GM12873 (cell line): ENCODE measurements at regions not wholly inside any gene's neighbourhood (a gene's known extent, or its start where the extent isn't known, plus 50 kb on each side); places are given as distances from the start of the nearest gene placed in this dataset.

Source experiments
- CTCF ChIP-seq: IDR thresholded peaks from 2 replicates; pipeline ENCODE4 v1.5.1; 2012; ENCODE audit warnings: low read depth, mild to moderate bottlenecking, moderate library complexity, low read length, control low read depth; ENCODE audit not compliant: insufficient read depth; ENCODE audit errors: missing control alignments

- TF ChIP-seq CTCF, result no peak
These were observed 263.9 kb upstream of the JARID2 start for GRCh38 chr6:14981960-14982359.

- TF ChIP-seq CTCF, result no peak
These were observed 262.0 kb upstream of the JARID2 start for GRCh38 chr6:14983599-14984518.

- no peak for TF ChIP-seq CTCF
These were observed 261.4 kb upstream of the JARID2 start for GRCh38 chr6:14984519-14984853.

- no peak for TF ChIP-seq CTCF
These were observed 260.5 kb upstream of the JARID2 start for GRCh38 chr6:14985366-14985765.

GRCh38 chr6:14986370-14986769, 259.5 kb upstream of the JARID2 start:
- no peak for TF ChIP-seq CTCF

- TF ChIP-seq CTCF, result no peak
These were observed 258.4 kb upstream of the JARID2 start for GRCh38 chr6:14987490-14987889.

GRCh38 chr6:14992382-14992781, 253.5 kb upstream of the JARID2 start:
- TF ChIP-seq CTCF, result no peak

GRCh38 chr6:14995208-14995607, 250.7 kb upstream of the JARID2 start:
- TF ChIP-seq CTCF, result no peak
